ENCODE measurements at regions not wholly inside any gene's neighbourhood (a gene's known extent, or its start where the extent isn't known, plus 50 kb on each side); places are given as distances from the start of the nearest gene placed in this dataset.

GRCh38 chr12:76627346-76628135, 68.0 kb upstream of the OSBPL8 start:
- H3K4me3 ChIP-seq (replicated peaks in 1 of 2; ENCODE audit: low read depth in 2 of 2, low read length in 2 of 2): no peak overlapping the region
- no peak for TF ChIP-seq CTCF (IDR thresholded peaks at IDR 0.05; ENCODE audit: low read depth, low read length)
- peak; percentile 12 to 47 for DNase-seq (ENCODE audit: low read depth in 2 of 2)

- no peak for TF ChIP-seq CTCF (IDR thresholded peaks at IDR 0.05; ENCODE audit: low read depth, low read length)
- peak; percentile 16 to 46 for DNase-seq (ENCODE audit: low read depth in 2 of 2)
- H3K4me3 ChIP-seq (replicated peaks in 1 of 2; ENCODE audit: low read depth in 2 of 2, low read length in 2 of 2): no peak overlapping the region
Observed at GRCh38 chr12:76628745-76629144, 69.2 kb upstream of the OSBPL8 start.

DNA sequence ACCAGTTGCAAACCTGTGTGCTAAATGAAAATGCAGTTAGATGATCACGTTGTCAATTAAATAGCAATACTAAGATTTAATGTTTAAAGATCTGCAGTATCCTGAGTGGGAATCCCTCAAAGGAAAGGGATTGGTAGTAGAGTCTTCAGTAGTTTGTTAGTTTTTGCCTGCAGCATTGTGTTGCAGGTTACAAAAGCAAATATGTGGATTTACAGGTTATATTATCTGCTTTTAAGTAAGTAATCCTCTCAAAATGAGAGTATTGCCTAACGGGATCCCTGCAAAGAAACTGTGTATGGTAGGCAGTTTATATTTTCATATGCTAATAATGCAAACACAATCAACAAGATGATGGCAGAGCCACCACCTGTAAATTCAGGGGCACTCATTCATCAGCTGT, 72.2 kb upstream of the OSBPL8 start:
- no peak overlapping the region for H3K4me3 ChIP-seq (replicated peaks in 1 of 2; ENCODE audit: low read depth in 2 of 2, low read length in 2 of 2)
- TF ChIP-seq CTCF (IDR thresholded peaks at IDR 0.05; ENCODE audit: low read depth, low read length): no peak
- DNase-seq (ENCODE audit: low read depth in 2 of 2): no peak

DNA sequence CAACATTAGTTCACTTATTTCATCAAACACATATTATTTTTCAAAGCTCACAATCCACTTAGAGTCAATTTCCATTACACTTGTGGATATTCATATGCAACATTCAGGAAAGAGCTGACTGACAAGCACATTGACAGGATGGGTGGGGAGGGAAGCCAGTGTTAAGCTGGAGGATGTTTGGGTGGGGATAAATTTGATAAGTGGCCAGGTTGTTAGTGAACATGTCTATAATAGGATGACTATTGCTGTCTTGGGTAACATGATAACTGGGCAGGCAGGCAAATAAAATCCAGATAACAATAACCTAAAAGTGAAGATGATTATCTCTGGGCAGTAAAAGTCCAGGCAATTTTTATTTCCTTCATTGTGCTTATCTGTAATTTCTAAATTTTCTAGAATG, 73.8 kb upstream of the OSBPL8 start:
- DNase-seq (ENCODE audit: low read depth in 2 of 2): no peak
- H3K4me3 ChIP-seq (replicated peaks in 1 of 2; ENCODE audit: low read depth in 2 of 2, low read length in 2 of 2): no peak overlapping the region
- TF ChIP-seq CTCF (IDR thresholded peaks at IDR 0.05; ENCODE audit: low read depth, low read length): no peak

GRCh38 chr12:76634133-76634532, 74.6 kb upstream of the OSBPL8 start:
- no peak for DNase-seq (ENCODE audit: low read depth in 2 of 2)
- TF ChIP-seq CTCF (IDR thresholded peaks at IDR 0.05; ENCODE audit: low read depth, low read length): no peak
- H3K4me3 ChIP-seq (replicated peaks in 1 of 2; ENCODE audit: low read depth in 2 of 2, low read length in 2 of 2): no peak overlapping the region

DNA sequence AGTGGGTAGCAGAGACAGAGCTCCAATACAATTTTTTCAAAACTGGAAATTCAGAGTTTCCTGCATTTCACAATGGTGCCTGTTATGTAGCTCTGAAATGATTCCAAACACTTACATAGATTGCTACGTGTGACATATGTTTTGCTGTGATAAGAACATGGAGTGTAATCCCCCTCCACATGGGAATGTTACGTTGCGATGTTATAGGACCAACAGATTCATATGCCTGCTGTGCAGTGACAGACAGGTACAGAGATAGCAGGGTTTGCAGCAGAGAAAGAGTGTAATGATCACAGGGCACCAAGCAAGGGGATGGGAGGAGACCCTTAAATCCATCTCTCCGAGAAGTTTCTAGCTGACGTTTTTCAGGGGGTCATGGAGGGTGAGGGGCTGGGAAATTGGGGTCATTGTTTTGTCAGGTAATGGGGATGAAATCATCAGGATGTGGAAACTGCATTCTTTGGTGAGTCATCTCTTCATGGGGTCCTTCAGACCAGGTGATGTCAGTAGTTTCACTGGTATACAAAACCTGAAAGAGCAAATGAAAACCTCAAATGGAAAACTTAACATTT, 76.6 kb upstream of the OSBPL8 start:
- no peak overlapping the region for H3K4me3 ChIP-seq (replicated peaks in 1 of 2; ENCODE audit: low read depth in 2 of 2, low read length in 2 of 2)
- DNase-seq (ENCODE audit: low read depth in 2 of 2): peak; percentile 17 to 79
- TF ChIP-seq CTCF (IDR thresholded peaks at IDR 0.05; ENCODE audit: low read depth, low read length): no peak

Data from cardiac fibroblast (primary cell).